Activated T-helper 2 cell treated with anti-CD3 and anti-CD28 coated beads, Interferon-gamma antibody, Interleukin-2, Interleukin-4, amounts not matched to agents 10 μg/mL and 5 μg/mL and 100 μg/mL, durations not matched to agents 14 hours and 24 hours and 36 hours (primary cell): ENCODE measurements at regions not wholly inside any gene's neighbourhood (a gene's known extent, or its start where the extent isn't known, plus 50 kb on each side); places are given as distances from the start of the nearest gene placed in this dataset.

Source experiments
- DNase-seq: peaks from one replicate; pipeline ENCODE4 v3.0.0; 2021; ENCODE audit warnings: low spot score
- H3K27ac Mint-ChIP-seq: one replicate; pipeline ENCODE4 v1.8.0; 2021; ENCODE audit warnings: mixed read lengths
- H3K27me3 Mint-ChIP-seq: one replicate; pipeline ENCODE4 v1.8.0; 2021; ENCODE audit warnings: low read depth, mixed read lengths
- H3K36me3 Mint-ChIP-seq: one replicate; pipeline ENCODE4 v1.8.0; 2021; ENCODE audit warnings: low read depth, mixed read lengths
- H3K4me1 Mint-ChIP-seq: one replicate; pipeline ENCODE4 v1.8.0; 2021; ENCODE audit warnings: low read depth, mixed read lengths
- H3K4me3 Mint-ChIP-seq: one replicate; pipeline ENCODE4 v1.8.0; 2021; ENCODE audit warnings: low read depth, mild to moderate bottlenecking, moderate library complexity, mixed read lengths
- H3K9me3 Mint-ChIP-seq: one replicate; pipeline ENCODE4 v1.8.0; 2021; ENCODE audit warnings: mixed read lengths
- intact Hi-C: fragments of 100-400 bp; cut with micrococcal nuclease; formaldehyde crosslinking; loops from one replicate; pipeline ENCODE4 v1.15.1; 2023

- no peak overlapping the region for H3K4me3 Mint-ChIP-seq
Measured at GRCh38 chr4:175499735-175500352, 312.2 kb downstream of the GPM6A start.

GRCh38 chr4:175504318-175504717 lies 307.7 kb downstream of the GPM6A start:
- H3K27ac Mint-ChIP-seq = no peak overlapping the region
- H3K9me3 Mint-ChIP-seq = peaks cover 3% of the 10 kb centered on the region
- no peaks in the 10 kb centered on the region for H3K27me3 Mint-ChIP-seq
- intact Hi-C loops = no loop called here
- no peak overlapping the region for H3K4me3 Mint-ChIP-seq
- no peaks in the 10 kb centered on the region for H3K4me1 Mint-ChIP-seq
- H3K36me3 Mint-ChIP-seq = no peaks in the 10 kb centered on the region
- no peak for DNase-seq

More at GRCh38 chr4:175499735-175500352, 312.2 kb downstream of the GPM6A start:
- DNase-seq = no peak
- intact Hi-C loops = no loop called here
- Mint-ChIP-seq H3K27ac (no peak overlapping the region), H3K27me3 (no peaks in the 10 kb centered on the region), H3K9me3 (peaks cover 3% of the 10 kb centered on the region), H3K36me3 (no peaks in the 10 kb centered on the region), H3K4me1 (no peaks in the 10 kb centered on the region)

- no peaks in the 10 kb centered on the region for H3K4me1 Mint-ChIP-seq
- H3K36me3 Mint-ChIP-seq = no peaks in the 10 kb centered on the region
- no peaks in the 10 kb centered on the region for H3K9me3 Mint-ChIP-seq
- no peak overlapping the region for H3K4me3 Mint-ChIP-seq
- H3K27ac Mint-ChIP-seq = no peak overlapping the region
- no peak for DNase-seq
- no peaks in the 10 kb centered on the region for H3K27me3 Mint-ChIP-seq
- intact Hi-C loops = no loop called here
Measured at GRCh38 chr4:175509320-175509719, 302.7 kb downstream of the GPM6A start.

GRCh38 chr4:175511861-175512260 lies 300.2 kb downstream of the GPM6A start:
- Mint-ChIP-seq H3K27me3 (no peaks in the 10 kb centered on the region), H3K9me3 (no peaks in the 10 kb centered on the region), H3K36me3 (no peaks in the 10 kb centered on the region), H3K4me1 (no peaks in the 10 kb centered on the region), H3K27ac (no peak overlapping the region), H3K4me3 (no peak overlapping the region)
- intact Hi-C loops = no loop called here
- no peak for DNase-seq

GRCh38 chr4:175514174-175514573 lies 297.9 kb downstream of the GPM6A start:
- Mint-ChIP-seq H3K4me1 (no peaks in the 10 kb centered on the region), H3K27ac (no peak overlapping the region), H3K9me3 (no peaks in the 10 kb centered on the region), H3K36me3 (no peaks in the 10 kb centered on the region), H3K4me3 (no peak overlapping the region), H3K27me3 (no peaks in the 10 kb centered on the region)
- intact Hi-C loops = no loop called here
- DNase-seq = no peak

GRCh38 chr4:175530655-175531054 lies 281.4 kb downstream of the GPM6A start:
- no peaks in the 10 kb centered on the region for H3K27me3 Mint-ChIP-seq
- no peak for DNase-seq
- no peak overlapping the region for H3K4me3 Mint-ChIP-seq
- no peak overlapping the region for H3K27ac Mint-ChIP-seq
- no peaks in the 10 kb centered on the region for H3K4me1 Mint-ChIP-seq
- H3K9me3 Mint-ChIP-seq = peaks cover 10% of the 10 kb centered on the region
- no peaks in the 10 kb centered on the region for H3K36me3 Mint-ChIP-seq
- intact Hi-C loops = loop anchor here (10.0 kb wide), 1 partner anchor 1166 kb away; no protein-coding TSS in a partner anchor

GRCh38 chr4:175531405-175532091 lies 280.5 kb downstream of the GPM6A start:
- H3K9me3 Mint-ChIP-seq = peaks cover 10% of the 10 kb centered on the region
- H3K27me3 Mint-ChIP-seq = no peaks in the 10 kb centered on the region
- no peak overlapping the region for H3K27ac Mint-ChIP-seq
- no peak for DNase-seq
- intact Hi-C loops = loop anchor here (10.0 kb wide), 1 partner anchor 1167 kb away; no protein-coding TSS in a partner anchor
- no peaks in the 10 kb centered on the region for H3K36me3 Mint-ChIP-seq
- H3K4me1 Mint-ChIP-seq = no peaks in the 10 kb centered on the region
- H3K4me3 Mint-ChIP-seq = no peak overlapping the region

- Mint-ChIP-seq H3K36me3 (no peaks in the 10 kb centered on the region), H3K27ac (no peak overlapping the region), H3K4me3 (no peak overlapping the region), H3K4me1 (no peaks in the 10 kb centered on the region), H3K9me3 (peaks cover 3% of the 10 kb centered on the region), H3K27me3 (no peaks in the 10 kb centered on the region)
- DNase-seq = no peak
- intact Hi-C loops = loop anchor here (10.0 kb wide), 1 partner anchor 1172 kb away; no protein-coding TSS in a partner anchor
Measured at GRCh38 chr4:175536852-175537453, 275.1 kb downstream of the GPM6A start.

- no peak for DNase-seq
- no peaks in the 10 kb centered on the region for H3K9me3 Mint-ChIP-seq
- no peak overlapping the region for H3K27ac Mint-ChIP-seq
- intact Hi-C loops = loop anchor here (10.0 kb wide), 1 partner anchor 1175 kb away; no protein-coding TSS in a partner anchor
- H3K27me3 Mint-ChIP-seq = no peaks in the 10 kb centered on the region
- no peak overlapping the region for H3K4me3 Mint-ChIP-seq
- H3K4me1 Mint-ChIP-seq = no peaks in the 10 kb centered on the region
- no peaks in the 10 kb centered on the region for H3K36me3 Mint-ChIP-seq
Measured at GRCh38 chr4:175539498-175539897, 272.6 kb downstream of the GPM6A start.

GRCh38 chr4:175540151-175540550 lies 271.9 kb downstream of the GPM6A start:
- Mint-ChIP-seq H3K27me3 (no peaks in the 10 kb centered on the region), H3K36me3 (no peaks in the 10 kb centered on the region), H3K27ac (no peak overlapping the region), H3K4me3 (no peak overlapping the region), H3K4me1 (no peaks in the 10 kb centered on the region), H3K9me3 (no peaks in the 10 kb centered on the region)
- intact Hi-C loops = no loop called here
- no peak for DNase-seq

GRCh38 chr4:175540732-175541131 lies 271.3 kb downstream of the GPM6A start:
- intact Hi-C loops = no loop called here
- no peaks in the 10 kb centered on the region for H3K4me1 Mint-ChIP-seq
- H3K27ac Mint-ChIP-seq = no peak overlapping the region
- no peak overlapping the region for H3K4me3 Mint-ChIP-seq
- no peak for DNase-seq
- no peaks in the 10 kb centered on the region for H3K36me3 Mint-ChIP-seq
- H3K27me3 Mint-ChIP-seq = no peaks in the 10 kb centered on the region
- no peaks in the 10 kb centered on the region for H3K9me3 Mint-ChIP-seq

- Mint-ChIP-seq H3K27me3 (no peaks in the 10 kb centered on the region), H3K4me1 (no peaks in the 10 kb centered on the region), H3K27ac (no peak overlapping the region), H3K4me3 (no peak overlapping the region), H3K36me3 (no peaks in the 10 kb centered on the region), H3K9me3 (no peaks in the 10 kb centered on the region)
- DNase-seq = no peak
- intact Hi-C loops = no loop called here
Measured at GRCh38 chr4:175542786-175543185, 269.3 kb downstream of the GPM6A start.

GRCh38 chr4:175559126-175559525 lies 252.9 kb downstream of the GPM6A start:
- Mint-ChIP-seq H3K4me3 (no peak overlapping the region), H3K4me1 (no peaks in the 10 kb centered on the region), H3K27ac (no peak overlapping the region), H3K9me3 (no peaks in the 10 kb centered on the region), H3K36me3 (no peaks in the 10 kb centered on the region), H3K27me3 (no peaks in the 10 kb centered on the region)
- no peak for DNase-seq
- intact Hi-C loops = no loop called here
